Fibroblast of villous mesenchyme (primary cell): ENCODE measurements at regions not wholly inside any gene's neighbourhood (a gene's known extent, or its start where the extent isn't known, plus 50 kb on each side); places are given as distances from the start of the nearest gene placed in this dataset.

Source experiments
- DNase-seq: peaks from one replicate; pipeline ENCODE4 v3.0.0-alpha.2; 2010; ENCODE audit warnings: low read depth
- H3K4me3 ChIP-seq: 2 replicates; pipeline ENCODE4 v1.5.1; 2011; ENCODE audit warnings: low read depth, mild to moderate bottlenecking, low read length
- TF ChIP-seq, protein P1 (sequence below): IDR thresholded peaks from 2 replicates; pipeline ENCODE4 v1.5.1; 2012; ENCODE audit warnings: low read depth, mild to moderate bottlenecking, low read length; ENCODE audit not compliant: insufficient read depth

DNA sequence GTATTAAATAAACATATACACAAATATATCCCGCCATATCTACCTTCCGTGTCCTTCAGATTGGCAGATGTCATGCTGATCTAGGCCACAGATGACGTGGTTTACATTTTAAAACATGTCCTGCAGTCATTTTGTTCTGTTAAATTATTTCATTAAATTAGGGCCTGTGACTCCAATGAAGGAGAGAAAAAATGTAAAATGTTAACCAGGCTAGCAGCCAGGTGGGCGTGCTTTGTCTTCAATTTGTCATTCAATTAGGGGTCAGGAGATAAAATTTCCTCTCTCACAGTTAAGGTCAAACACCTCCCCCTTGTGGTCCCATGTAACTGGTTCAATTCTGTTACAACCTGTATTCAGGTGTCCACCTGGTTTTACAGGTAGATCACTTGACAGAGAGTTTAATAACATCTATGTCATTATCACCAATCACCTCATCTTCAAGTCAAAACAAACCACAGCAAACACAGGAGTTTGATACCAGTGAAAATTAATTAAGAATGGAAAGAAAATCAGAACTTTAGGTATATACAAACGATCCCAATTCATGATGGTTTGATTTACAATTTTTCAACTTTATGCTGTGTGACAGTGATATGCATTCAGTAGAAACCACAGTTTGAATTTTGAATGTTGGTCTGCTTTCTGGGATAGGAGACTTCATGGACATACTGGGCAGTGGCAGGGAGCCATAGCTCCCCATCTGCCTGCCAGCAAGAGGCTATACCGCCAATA lies 339.4 kb downstream of the CMPK2 start:
- no peak overlapping the region for H3K4me3 ChIP-seq
- TF ChIP-seq, protein P1, sequence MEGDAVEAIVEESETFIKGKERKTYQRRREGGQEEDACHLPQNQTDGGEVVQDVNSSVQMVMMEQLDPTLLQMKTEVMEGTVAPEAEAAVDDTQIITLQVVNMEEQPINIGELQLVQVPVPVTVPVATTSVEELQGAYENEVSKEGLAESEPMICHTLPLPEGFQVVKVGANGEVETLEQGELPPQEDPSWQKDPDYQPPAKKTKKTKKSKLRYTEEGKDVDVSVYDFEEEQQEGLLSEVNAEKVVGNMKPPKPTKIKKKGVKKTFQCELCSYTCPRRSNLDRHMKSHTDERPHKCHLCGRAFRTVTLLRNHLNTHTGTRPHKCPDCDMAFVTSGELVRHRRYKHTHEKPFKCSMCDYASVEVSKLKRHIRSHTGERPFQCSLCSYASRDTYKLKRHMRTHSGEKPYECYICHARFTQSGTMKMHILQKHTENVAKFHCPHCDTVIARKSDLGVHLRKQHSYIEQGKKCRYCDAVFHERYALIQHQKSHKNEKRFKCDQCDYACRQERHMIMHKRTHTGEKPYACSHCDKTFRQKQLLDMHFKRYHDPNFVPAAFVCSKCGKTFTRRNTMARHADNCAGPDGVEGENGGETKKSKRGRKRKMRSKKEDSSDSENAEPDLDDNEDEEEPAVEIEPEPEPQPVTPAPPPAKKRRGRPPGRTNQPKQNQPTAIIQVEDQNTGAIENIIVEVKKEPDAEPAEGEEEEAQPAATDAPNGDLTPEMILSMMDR = peak; percentile 31
- no peak for DNase-seq

DNA sequence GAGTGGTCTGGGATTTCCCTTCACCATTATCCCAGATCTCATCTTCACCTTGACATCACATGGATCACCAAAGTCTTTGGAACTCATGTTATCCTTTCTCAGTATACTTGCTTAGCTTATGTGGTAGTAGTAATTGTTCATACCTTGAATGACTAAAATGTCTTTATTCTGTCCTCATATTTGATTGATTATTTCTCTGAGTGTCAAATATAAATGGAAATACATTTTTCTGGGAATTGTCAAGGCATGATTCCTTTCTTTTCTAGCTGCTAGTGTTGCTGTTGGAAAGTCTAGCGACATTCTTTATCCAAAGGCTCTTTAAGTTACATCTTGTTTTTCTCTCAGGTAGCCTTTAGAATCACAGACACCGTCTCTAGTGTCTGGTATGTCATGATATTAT lies 334.4 kb downstream of the CMPK2 start:
- H3K4me3 ChIP-seq = no peak overlapping the region
- DNase-seq = no peak
- TF ChIP-seq, protein P1 = no peak

DNA sequence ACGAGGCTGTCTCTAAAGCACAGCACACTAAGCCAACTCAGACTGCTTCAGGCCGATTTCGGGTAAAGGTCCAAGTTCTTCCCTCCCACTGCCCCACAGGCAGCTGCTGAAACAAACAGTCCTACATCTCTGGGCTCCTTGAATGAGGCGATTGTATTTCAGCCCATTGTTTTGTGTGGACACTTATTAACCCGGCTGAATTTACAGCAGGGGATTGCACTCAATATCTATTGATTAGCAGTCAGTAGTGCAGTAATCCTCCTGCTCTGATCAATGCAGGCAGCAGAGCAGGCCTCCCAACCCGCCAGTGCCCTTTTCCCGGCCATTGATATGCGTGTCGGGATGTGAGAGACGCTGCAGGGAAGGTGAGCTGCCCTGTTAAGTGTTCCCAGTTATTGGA lies 330.1 kb downstream of the CMPK2 start:
- DNase-seq = no peak
- TF ChIP-seq, protein P1 = no peak
- H3K4me3 ChIP-seq = no peak overlapping the region

DNA sequence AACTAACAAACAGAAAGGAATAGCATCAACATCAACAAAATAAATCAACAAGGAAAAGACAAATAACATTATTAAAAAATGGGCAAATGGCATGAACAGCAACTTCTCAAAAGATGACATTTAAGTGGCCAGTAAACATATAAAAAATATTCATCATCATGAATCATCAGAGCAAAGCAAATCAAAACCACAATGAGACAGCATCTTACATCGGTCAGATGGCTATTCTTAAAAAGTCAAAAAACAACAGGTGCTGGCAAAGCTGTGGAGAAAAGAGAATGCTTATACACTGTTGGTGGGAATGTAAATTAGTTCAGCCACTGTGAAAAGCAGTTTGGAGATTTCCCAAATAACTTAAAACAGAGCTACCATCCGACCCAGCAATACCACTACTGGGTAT lies 327.1 kb downstream of the CMPK2 start:
- no peak overlapping the region for H3K4me3 ChIP-seq
- TF ChIP-seq, protein P1 = no peak
- DNase-seq = no peak

DNA sequence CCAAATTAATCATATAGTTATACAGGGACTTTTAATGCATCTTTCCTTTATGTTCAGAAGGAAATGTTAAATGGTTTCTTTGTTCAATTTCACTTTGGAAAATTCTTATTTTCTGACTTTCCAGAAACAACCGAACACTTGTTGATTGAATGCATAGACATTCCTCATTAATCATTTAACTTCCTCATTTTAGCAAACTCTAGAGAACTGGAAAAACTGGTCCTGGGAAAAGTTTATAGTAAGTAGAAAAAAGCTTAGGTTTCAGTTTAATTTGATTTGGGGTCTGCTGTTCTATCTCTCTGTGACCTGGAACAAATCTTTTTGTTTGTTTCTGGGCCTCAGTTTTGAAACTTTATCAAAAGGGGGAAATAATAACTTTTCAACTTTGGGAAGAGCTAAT lies 320.4 kb downstream of the CMPK2 start:
- H3K4me3 ChIP-seq = no peak overlapping the region
- DNase-seq = no peak
- TF ChIP-seq, protein P1 = no peak

DNA sequence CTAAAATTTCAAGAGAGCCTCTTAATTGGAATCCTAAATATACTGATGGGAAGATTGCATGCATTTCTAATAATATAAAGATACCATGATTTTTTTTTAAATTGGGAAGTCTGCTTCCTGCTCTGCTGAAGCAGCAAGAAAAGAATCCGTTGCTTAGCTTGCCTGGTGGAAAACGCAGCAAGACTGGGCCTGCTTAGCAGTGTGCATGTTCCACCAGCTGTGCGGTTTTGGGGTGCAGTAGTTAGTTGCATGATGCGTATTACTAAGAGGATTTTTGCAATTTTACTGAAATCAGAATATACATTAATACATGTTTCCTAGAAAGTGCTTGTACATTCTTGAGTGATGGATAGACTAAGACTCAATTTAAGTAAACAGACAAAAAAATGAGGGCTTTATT lies 319.9 kb downstream of the CMPK2 start:
- no peak overlapping the region for H3K4me3 ChIP-seq
- DNase-seq = no peak
- TF ChIP-seq, protein P1 = no peak

DNA sequence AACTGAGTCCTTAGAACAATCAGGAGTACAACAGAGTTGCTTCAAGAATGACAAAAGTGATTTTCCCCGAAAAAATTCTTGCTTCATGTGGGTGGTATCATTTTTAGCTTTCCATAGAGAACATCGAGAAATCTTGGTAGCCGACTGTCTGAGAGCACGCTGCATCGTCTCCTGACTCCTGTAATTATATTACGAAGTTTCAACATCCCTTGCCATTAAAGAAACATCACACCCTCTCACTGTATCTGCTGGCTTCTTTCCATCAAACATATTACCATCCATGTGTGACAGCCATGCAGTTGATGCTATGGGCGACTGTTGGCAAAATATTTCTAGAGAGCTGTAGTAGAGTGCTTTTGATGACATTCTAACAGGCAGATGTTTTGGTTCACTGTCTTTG lies 311.2 kb downstream of the CMPK2 start:
- no peak for DNase-seq
- H3K4me3 ChIP-seq = no peak overlapping the region
- TF ChIP-seq, protein P1 = no peak
